Loucy (cell line): ENCODE measurements at regions not wholly inside any gene's neighbourhood (a gene's known extent, or its start where the extent isn't known, plus 50 kb on each side); places are given as distances from the start of the nearest gene placed in this dataset.

ENCODE experiments used
- H2AFZ ChIP-seq: fragments of 200-600 bp; sonication (generic); 2 replicates; pipeline ENCODE4 v1.6.0; 2016; ENCODE audit warnings: antibody characterized with exemption, mild to moderate bottlenecking, low read length, moderate library complexity
- H3F3A ChIP-seq: fragments of 200-600 bp; 2 replicates; pipeline ENCODE4 v1.6.0; 2016; ENCODE audit warnings: antibody characterized with exemption, low read depth, mild to moderate bottlenecking
- H3K27me3 ChIP-seq: fragments of 200-600 bp; sonication (generic); 2 replicates; pipeline ENCODE4 v1.6.1; 2014; ENCODE audit warnings: low read length, mild to moderate bottlenecking; ENCODE audit not compliant: insufficient read depth, poor library complexity, severe bottlenecking
- H3K36me3 ChIP-seq: fragments of 200-600 bp; sonication (generic); 2 replicates; pipeline ENCODE4 v1.6.1; 2016; ENCODE audit warnings: low read length; ENCODE audit not compliant: insufficient read depth
- H3K4me1 ChIP-seq: fragments of 200-600 bp; sonication (generic); 2 replicates; pipeline ENCODE4 v1.5.1; 2014; ENCODE audit warnings: low read length, mild to moderate bottlenecking; ENCODE audit not compliant: insufficient read depth, poor library complexity, severe bottlenecking
- H3K4me2 ChIP-seq: fragments of 200-600 bp; sonication (generic); 2 replicates; pipeline ENCODE4 v1.6.0; 2014; ENCODE audit warnings: antibody characterized with exemption, low read length, low read depth, mild to moderate bottlenecking; ENCODE audit not compliant: poor library complexity, severe bottlenecking
- H3K4me3 ChIP-seq: fragments of 200-600 bp; sonication (generic); 2 replicates; pipeline ENCODE4 v1.5.1; 2014; ENCODE audit warnings: low read length, mild to moderate bottlenecking, mixed read lengths; ENCODE audit not compliant: poor library complexity, severe bottlenecking
- H3K79me2 ChIP-seq: fragments of 200-600 bp; sonication (generic); 2 replicates; pipeline ENCODE4 v1.6.1; 2014; ENCODE audit warnings: low read length; ENCODE audit not compliant: insufficient read depth
- H3K9ac ChIP-seq: fragments of 200-600 bp; sonication (generic); 2 replicates; pipeline ENCODE4 v1.6.0; 2014; ENCODE audit warnings: mild to moderate bottlenecking, low read depth, low read length, moderate library complexity; ENCODE audit not compliant: poor library complexity, severe bottlenecking
- H3K9me2 ChIP-seq: fragments of 200-600 bp; sonication (generic); replicated peaks from 2 replicates; pipeline ENCODE4 v1.6.1; 2016; ENCODE audit warnings: low read depth, low read length, mixed read lengths
- H3K9me3 ChIP-seq: fragments of 200-600 bp; sonication (generic); 2 replicates; pipeline ENCODE4 v1.6.1; 2014; ENCODE audit warnings: mild to moderate bottlenecking, antibody characterized with exemption, low read length, low read depth; ENCODE audit not compliant: insufficient read depth
- H4K20me1 ChIP-seq: fragments of 200-600 bp; sonication (generic); 2 replicates; pipeline ENCODE4 v1.6.0; 2014; ENCODE audit warnings: antibody characterized with exemption, low read length, mild to moderate bottlenecking; ENCODE audit not compliant: insufficient read depth, poor library complexity, severe bottlenecking
- CTCF ChIP-seq: fragments of 200-600 bp; sonication (generic); conservative IDR thresholded peaks from 2 replicates; pipeline ENCODE4 v1.5.1; 2014; ENCODE audit warnings: mild to moderate bottlenecking, antibody characterized with exemption, low read length
- EZH2phosphoT487 ChIP-seq: fragments of 200-600 bp; IDR thresholded peaks from 2 replicates; pipeline ENCODE4 v1.6.1; 2018; ENCODE audit warnings: antibody characterized with exemption, mild to moderate bottlenecking, moderate library complexity, borderline replicate concordance

GRCh38 chr10:42732266-42732665, 50.3 kb upstream of the BMS1 start:
- no peaks in the 10 kb centered on the region for H3F3A ChIP-seq
- H3K9ac ChIP-seq = no peak overlapping the region
- no peaks in the 10 kb centered on the region for H3K79me2 ChIP-seq
- no peaks in the 10 kb centered on the region for H3K9me3 ChIP-seq
- H4K20me1 ChIP-seq = no peaks in the 10 kb centered on the region
- H3K36me3 ChIP-seq = no peaks in the 10 kb centered on the region
- no peak overlapping the region for H2AFZ ChIP-seq
- H3K4me1 ChIP-seq = no peaks in the 10 kb centered on the region
- no peaks in the 10 kb centered on the region for H3K9me2 ChIP-seq
- H3K4me3 ChIP-seq = no peak overlapping the region
- H3K27me3 ChIP-seq = no peaks in the 10 kb centered on the region
- H3K4me2 ChIP-seq = no peak overlapping the region
- no peak for TF ChIP-seq CTCF
- TF ChIP-seq EZH2phosphoT487 = no peak
